ENCODE measurements at regions not wholly inside any gene's neighbourhood (a gene's known extent, or its start where the extent isn't known, plus 50 kb on each side); places are given as distances from the start of the nearest gene placed in this dataset.

GRCh38 chr2:150357770-150358467 lies 129.5 kb downstream of the RND3 start:
- TF ChIP-seq POLR2A (IDR thresholded peaks at IDR 0.05) (no peak), CTCF (IDR thresholded peaks at IDR 0.05 in 8 of 11, conservative IDR thresholded peaks at IDR 0.05 in 3 of 11) (no peak)

All from spleen (tissue), 7 donors.